ENCODE measurements at regions not wholly inside any gene's neighbourhood (a gene's known extent, or its start where the extent isn't known, plus 50 kb on each side); places are given as distances from the start of the nearest gene placed in this dataset.

- H3K9me3 Mint-ChIP-seq = peaks cover 21% of the 10 kb centered on the region
- DNase-seq (ENCODE audit: low spot score in 2 of 2) (no peak), ATAC-seq (replicated peaks; ENCODE audit: extremely low read depth, poor library complexity, severe bottlenecking) (no peak)
- no peak overlapping the region for H3K27ac Mint-ChIP-seq (ENCODE audit: low read depth)
- no peaks in the 10 kb centered on the region for H3K36me3 Mint-ChIP-seq (ENCODE audit: insufficient read depth)
- no peak overlapping the region for H3K4me3 Mint-ChIP-seq
- no peaks in the 10 kb centered on the region for H3K27me3 Mint-ChIP-seq
- H3K4me1 Mint-ChIP-seq = no peaks in the 10 kb centered on the region
Observed at GRCh38 chr2:13542642-13543041, 825.9 kb downstream of the TRIB2 start.

- no peaks in the 10 kb centered on the region for H3K27me3 Mint-ChIP-seq
- no peaks in the 10 kb centered on the region for H3K36me3 Mint-ChIP-seq (ENCODE audit: insufficient read depth)
- H3K4me3 Mint-ChIP-seq = no peak overlapping the region
- ATAC-seq (replicated peaks; ENCODE audit: extremely low read depth, poor library complexity, severe bottlenecking) (no peak), DNase-seq (ENCODE audit: low spot score in 2 of 2) (no peak)
- H3K9me3 Mint-ChIP-seq = peaks cover 21% of the 10 kb centered on the region
- H3K4me1 Mint-ChIP-seq = no peaks in the 10 kb centered on the region
- H3K27ac Mint-ChIP-seq (ENCODE audit: low read depth) = no peak overlapping the region
Observed at GRCh38 chr2:13543550-13543949, 826.8 kb downstream of the TRIB2 start.

- no peaks in the 10 kb centered on the region for H3K36me3 Mint-ChIP-seq (ENCODE audit: insufficient read depth)
- H3K27me3 Mint-ChIP-seq = no peaks in the 10 kb centered on the region
- H3K27ac Mint-ChIP-seq (ENCODE audit: low read depth) = no peak overlapping the region
- no peak for ATAC-seq (replicated peaks; ENCODE audit: extremely low read depth, poor library complexity, severe bottlenecking)
- no peak overlapping the region for H3K4me3 Mint-ChIP-seq
- no peaks in the 10 kb centered on the region for H3K4me1 Mint-ChIP-seq
- no peak for DNase-seq (ENCODE audit: low spot score in 2 of 2)
- H3K9me3 Mint-ChIP-seq = peaks cover 8% of the 10 kb centered on the region
Observed at GRCh38 chr2:13545320-13545719, 828.6 kb downstream of the TRIB2 start.

GRCh38 chr2:13546131-13546530 is 829.4 kb downstream of the TRIB2 start:
- Mint-ChIP-seq H3K36me3 (ENCODE audit: insufficient read depth) (no peaks in the 10 kb centered on the region), H3K9me3 (peaks cover 7% of the 10 kb centered on the region), H3K4me3 (no peak overlapping the region), H3K4me1 (no peaks in the 10 kb centered on the region), H3K27me3 (no peaks in the 10 kb centered on the region), H3K27ac (ENCODE audit: low read depth) (no peak overlapping the region)
- DNase-seq (ENCODE audit: low spot score in 2 of 2) (no peak), ATAC-seq (replicated peaks; ENCODE audit: extremely low read depth, poor library complexity, severe bottlenecking) (no peak)

GRCh38 chr2:13550285-13551231 is 833.8 kb downstream of the TRIB2 start:
- no peak for DNase-seq (ENCODE audit: low spot score in 2 of 2)
- H3K27ac Mint-ChIP-seq (ENCODE audit: low read depth) = no peak overlapping the region
- H3K27me3 Mint-ChIP-seq = no peaks in the 10 kb centered on the region
- H3K4me1 Mint-ChIP-seq = no peaks in the 10 kb centered on the region
- H3K36me3 Mint-ChIP-seq (ENCODE audit: insufficient read depth) = peaks cover 2% of the 10 kb centered on the region
- no peak overlapping the region for H3K4me3 Mint-ChIP-seq
- H3K9me3 Mint-ChIP-seq = peaks cover 10% of the 10 kb centered on the region
- ATAC-seq (replicated peaks; ENCODE audit: extremely low read depth, poor library complexity, severe bottlenecking) = no peak

- H3K4me1 Mint-ChIP-seq = no peaks in the 10 kb centered on the region
- no peaks in the 10 kb centered on the region for H3K27me3 Mint-ChIP-seq
- peaks cover 28% of the 10 kb centered on the region for H3K9me3 Mint-ChIP-seq
- H3K36me3 Mint-ChIP-seq (ENCODE audit: insufficient read depth) = no peaks in the 10 kb centered on the region
- DNase-seq (ENCODE audit: low spot score in 2 of 2) (no peak), ATAC-seq (replicated peaks; ENCODE audit: extremely low read depth, poor library complexity, severe bottlenecking) (no peak)
- H3K4me3 Mint-ChIP-seq = no peak overlapping the region
- H3K27ac Mint-ChIP-seq (ENCODE audit: low read depth) = no peak overlapping the region
Observed at GRCh38 chr2:13558368-13558767, 841.6 kb downstream of the TRIB2 start.

GRCh38 chr2:13560322-13560721 is 843.6 kb downstream of the TRIB2 start:
- ATAC-seq (replicated peaks; ENCODE audit: extremely low read depth, poor library complexity, severe bottlenecking) (no peak), DNase-seq (ENCODE audit: low spot score in 2 of 2) (no peak)
- Mint-ChIP-seq H3K27me3 (no peaks in the 10 kb centered on the region), H3K4me1 (no peaks in the 10 kb centered on the region), H3K36me3 (ENCODE audit: insufficient read depth) (no peaks in the 10 kb centered on the region), H3K4me3 (no peak overlapping the region), H3K9me3 (peaks cover 20% of the 10 kb centered on the region), H3K27ac (ENCODE audit: low read depth) (no peak overlapping the region)

GRCh38 chr2:13572466-13572865 is 855.7 kb downstream of the TRIB2 start:
- no peak for DNase-seq (ENCODE audit: low spot score in 2 of 2)
- Mint-ChIP-seq H3K4me1 (no peaks in the 10 kb centered on the region), H3K27ac (ENCODE audit: low read depth) (no peak overlapping the region), H3K4me3 (no peak overlapping the region), H3K9me3 (peaks cover 7% of the 10 kb centered on the region), H3K36me3 (ENCODE audit: insufficient read depth) (no peaks in the 10 kb centered on the region), H3K27me3 (no peaks in the 10 kb centered on the region)
- ATAC-seq (replicated peaks; ENCODE audit: extremely low read depth, poor library complexity, severe bottlenecking) = no peak

GRCh38 chr2:13574831-13575230 is 858.1 kb downstream of the TRIB2 start:
- H3K27me3 Mint-ChIP-seq = no peaks in the 10 kb centered on the region
- no peaks in the 10 kb centered on the region for H3K36me3 Mint-ChIP-seq (ENCODE audit: insufficient read depth)
- H3K4me1 Mint-ChIP-seq = no peaks in the 10 kb centered on the region
- no peak overlapping the region for H3K27ac Mint-ChIP-seq (ENCODE audit: low read depth)
- no peak for ATAC-seq (replicated peaks; ENCODE audit: extremely low read depth, poor library complexity, severe bottlenecking)
- peaks cover 7% of the 10 kb centered on the region for H3K9me3 Mint-ChIP-seq
- no peak for DNase-seq (ENCODE audit: low spot score in 2 of 2)
- no peak overlapping the region for H3K4me3 Mint-ChIP-seq

- DNase-seq (ENCODE audit: low spot score in 2 of 2) = no peak
- Mint-ChIP-seq H3K27ac (ENCODE audit: low read depth) (no peak overlapping the region), H3K27me3 (no peaks in the 10 kb centered on the region), H3K4me3 (no peak overlapping the region), H3K9me3 (peaks cover 7% of the 10 kb centered on the region), H3K4me1 (no peaks in the 10 kb centered on the region), H3K36me3 (ENCODE audit: insufficient read depth) (no peaks in the 10 kb centered on the region)
- ATAC-seq (replicated peaks; ENCODE audit: extremely low read depth, poor library complexity, severe bottlenecking) = no peak
Observed at GRCh38 chr2:13576406-13577036, 859.8 kb downstream of the TRIB2 start.

- Mint-ChIP-seq H3K4me1 (no peaks in the 10 kb centered on the region), H3K4me3 (no peak overlapping the region), H3K36me3 (ENCODE audit: insufficient read depth) (no peaks in the 10 kb centered on the region), H3K9me3 (no peaks in the 10 kb centered on the region), H3K27ac (ENCODE audit: low read depth) (no peak overlapping the region), H3K27me3 (no peaks in the 10 kb centered on the region)
- ATAC-seq (replicated peaks; ENCODE audit: extremely low read depth, poor library complexity, severe bottlenecking) (no peak), DNase-seq (ENCODE audit: low spot score in 2 of 2) (no peak)
Observed at GRCh38 chr2:13578547-13578946, 861.8 kb downstream of the TRIB2 start.

GRCh38 chr2:13581471-13581870 is 864.7 kb downstream of the TRIB2 start:
- DNase-seq (ENCODE audit: low spot score in 2 of 2) (no peak), ATAC-seq (replicated peaks; ENCODE audit: extremely low read depth, poor library complexity, severe bottlenecking) (no peak)
- no peaks in the 10 kb centered on the region for H3K36me3 Mint-ChIP-seq (ENCODE audit: insufficient read depth)
- no peak overlapping the region for H3K4me3 Mint-ChIP-seq
- H3K4me1 Mint-ChIP-seq = no peaks in the 10 kb centered on the region
- H3K27ac Mint-ChIP-seq (ENCODE audit: low read depth) = no peak overlapping the region
- H3K9me3 Mint-ChIP-seq = peaks cover 6% of the 10 kb centered on the region
- H3K27me3 Mint-ChIP-seq = no peaks in the 10 kb centered on the region

- Mint-ChIP-seq H3K27me3 (no peaks in the 10 kb centered on the region), H3K27ac (ENCODE audit: low read depth) (no peak overlapping the region), H3K9me3 (peaks cover 6% of the 10 kb centered on the region), H3K4me3 (no peak overlapping the region), H3K4me1 (no peaks in the 10 kb centered on the region), H3K36me3 (ENCODE audit: insufficient read depth) (no peaks in the 10 kb centered on the region)
- DNase-seq (ENCODE audit: low spot score in 2 of 2) = no peak
- no peak for ATAC-seq (replicated peaks; ENCODE audit: extremely low read depth, poor library complexity, severe bottlenecking)
Observed at GRCh38 chr2:13583609-13584008, 866.9 kb downstream of the TRIB2 start.

All from central memory CD8-positive, alpha-beta T cell (primary cell).